SJCRH30 (cell line): ENCODE measurements at regions not wholly inside any gene's neighbourhood (a gene's known extent, or its start where the extent isn't known, plus 50 kb on each side); places are given as distances from the start of the nearest gene placed in this dataset.
"Not testable (repeated sequence)": the region's sequence is repeated elsewhere in the genome, so short reads cannot be mapped to it uniquely, and the experiment has no call there.

Experiments used
- DNase-seq, 2 experiments: peaks; one replicate each; pipeline ENCODE4 v3.0.0-alpha.2; 2015 to 2020
- H3K27ac ChIP-seq: fragments of 250-450 bp; sonication (Bioruptor Pico); 2 replicates; pipeline ENCODE4 v1.5.1; 2020; ENCODE audit warnings: mild to moderate bottlenecking, moderate library complexity
- H3K27me3 ChIP-seq: fragments of 250-450 bp; sonication (Bioruptor Pico); 2 replicates; pipeline ENCODE4 v1.5.1; 2020; ENCODE audit warnings: mild to moderate bottlenecking, moderate library complexity
- H3K36me3 ChIP-seq: fragments of 250-450 bp; sonication (Bioruptor Pico); 2 replicates; pipeline ENCODE4 v1.5.1; 2020; ENCODE audit warnings: mild to moderate bottlenecking, moderate library complexity
- H3K4me1 ChIP-seq: fragments of 250-450 bp; sonication (Bioruptor Pico); 2 replicates; pipeline ENCODE4 v1.5.1; 2020; ENCODE audit warnings: mild to moderate bottlenecking, moderate library complexity
- H3K4me3 ChIP-seq: fragments of 250-450 bp; sonication (Bioruptor Pico); 2 replicates; pipeline ENCODE4 v1.5.1; 2020; ENCODE audit warnings: mild to moderate bottlenecking, moderate library complexity
- H3K9me3 ChIP-seq: fragments of 250-450 bp; sonication (Bioruptor Pico); replicated peaks from 2 replicates; pipeline ENCODE4 v1.5.1; 2020; ENCODE audit warnings: mild to moderate bottlenecking, moderate library complexity

DNA sequence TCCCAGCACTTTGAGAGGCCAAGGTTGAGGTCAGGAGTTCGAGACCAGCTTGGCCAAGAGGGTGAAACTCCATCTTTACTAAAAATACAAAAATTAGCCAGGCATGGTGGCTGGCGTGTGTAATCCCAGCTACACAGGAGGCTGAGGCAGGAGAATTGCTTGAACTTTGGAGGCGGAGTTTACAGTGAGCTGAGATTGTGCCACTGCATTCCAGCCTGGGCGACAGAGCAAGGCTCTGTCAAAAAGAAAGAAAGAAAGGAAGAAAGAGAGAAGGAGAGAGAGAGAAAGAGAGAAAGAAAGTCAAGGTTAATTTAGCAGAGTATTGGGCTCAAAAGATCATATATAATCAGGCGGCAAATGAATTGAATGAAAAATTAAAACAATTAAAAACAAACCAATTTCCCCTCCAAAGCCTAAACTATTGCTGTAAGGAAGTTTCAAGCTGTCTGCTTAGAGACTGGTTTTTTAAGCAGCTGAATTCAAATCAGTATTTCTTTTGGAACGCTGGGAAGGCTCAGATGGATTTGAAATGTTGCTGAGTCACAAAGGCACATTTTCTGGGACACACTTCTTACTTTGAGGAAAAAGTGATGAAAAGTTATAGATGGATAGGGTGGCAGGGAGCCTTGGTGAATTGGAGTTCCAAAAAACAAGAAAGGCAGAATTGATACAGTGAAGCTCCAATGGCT is 81.3 kb upstream of the BHLHE40 start:
- Histone ChIP-seq H3K4me3 (no peak overlapping the region), H3K9me3 (no peaks in the 10 kb centered on the region), H3K27me3 (0 out of 2 replicates have a peak, but pooled peaks cover 3% of the 10 kb centered on the region), H3K27ac (no peak overlapping the region), H3K4me1 (peaks cover 10% of the 10 kb centered on the region; the same call in 1 of the 2 replicates), H3K36me3 (no peaks in the 10 kb centered on the region)
- no peak for DNase-seq

DNA sequence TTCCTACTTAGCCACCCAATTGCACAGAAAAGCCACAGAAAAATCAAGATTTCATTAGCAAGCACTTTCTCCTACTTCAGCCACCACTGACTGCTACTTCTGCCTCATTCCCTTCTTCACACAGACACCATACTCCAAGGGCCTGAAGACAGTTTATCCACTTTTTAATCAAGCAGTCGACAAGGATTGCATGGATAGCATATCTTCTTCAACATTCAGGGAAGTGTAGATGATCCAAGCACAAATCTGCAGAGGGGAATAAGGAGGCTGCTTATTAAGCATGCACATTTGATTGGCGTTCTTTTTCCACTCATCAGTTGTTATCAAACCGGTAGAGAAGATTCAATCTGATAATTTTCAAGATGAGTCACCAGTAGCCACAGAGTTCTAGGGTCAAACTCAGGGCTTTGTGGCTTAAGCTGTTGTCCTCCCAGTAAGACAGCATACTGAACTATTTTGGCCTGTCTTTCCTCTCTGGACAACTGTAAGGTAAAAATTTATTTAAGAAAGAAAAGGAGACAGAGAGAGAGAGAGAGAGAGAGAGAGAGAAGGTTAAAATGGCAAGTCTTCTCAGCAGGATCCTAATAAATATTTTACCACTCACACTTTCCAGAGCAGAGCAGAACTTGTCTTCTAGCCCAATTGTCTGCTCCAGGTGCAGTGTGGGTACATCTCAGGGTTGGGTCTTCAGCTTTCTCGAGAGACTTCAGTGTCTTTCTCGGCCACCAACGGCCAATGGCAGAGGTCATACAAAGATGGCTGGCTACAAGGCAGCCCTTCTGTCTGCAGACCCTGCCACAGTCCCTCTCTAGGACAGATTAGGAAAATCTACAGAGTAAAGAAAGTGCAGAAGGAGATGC is 80.6 kb upstream of the BHLHE40 start:
- no peak overlapping the region for H3K27ac ChIP-seq
- DNase-seq: peak in 1 of 2 experiments; percentile 18
- H3K27me3 ChIP-seq: 0 out of 2 replicates have a peak, but pooled peaks cover 3% of the 10 kb centered on the region
- no peaks in the 10 kb centered on the region for H3K36me3 ChIP-seq
- H3K4me3 ChIP-seq: no peak overlapping the region
- H3K9me3 ChIP-seq: no peaks in the 10 kb centered on the region
- peaks cover 10% of the 10 kb centered on the region; the same call in 1 of the 2 replicates for H3K4me1 ChIP-seq

DNA sequence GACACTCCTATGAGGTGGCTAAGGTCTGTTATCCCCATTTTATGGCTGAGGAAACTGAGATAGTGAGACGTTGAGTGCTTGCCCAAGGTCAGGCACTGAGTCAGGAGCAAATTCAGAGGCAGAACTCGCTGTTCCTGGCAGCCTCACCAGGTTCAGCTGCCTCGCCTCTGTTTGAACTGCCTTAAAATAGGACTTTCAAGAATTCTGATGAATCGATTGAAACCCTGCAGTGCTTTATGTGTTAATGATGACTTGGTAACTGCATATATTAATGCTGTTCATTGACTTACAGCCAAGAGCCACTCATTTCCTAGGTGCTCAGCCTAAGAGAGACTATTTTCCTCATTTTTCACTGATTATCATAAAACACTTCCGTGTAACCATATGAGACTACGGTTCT is 79.5 kb upstream of the BHLHE40 start:
- Histone ChIP-seq H3K4me1 (peaks cover 10% of the 10 kb centered on the region; the same call in 1 of the 2 replicates), H3K9me3 (no peaks in the 10 kb centered on the region), H3K27me3 (0 out of 2 replicates have a peak, but pooled peaks cover 3% of the 10 kb centered on the region), H3K4me3 (no peak overlapping the region), H3K27ac (no peak overlapping the region), H3K36me3 (no peaks in the 10 kb centered on the region)
- no peak for DNase-seq

DNA sequence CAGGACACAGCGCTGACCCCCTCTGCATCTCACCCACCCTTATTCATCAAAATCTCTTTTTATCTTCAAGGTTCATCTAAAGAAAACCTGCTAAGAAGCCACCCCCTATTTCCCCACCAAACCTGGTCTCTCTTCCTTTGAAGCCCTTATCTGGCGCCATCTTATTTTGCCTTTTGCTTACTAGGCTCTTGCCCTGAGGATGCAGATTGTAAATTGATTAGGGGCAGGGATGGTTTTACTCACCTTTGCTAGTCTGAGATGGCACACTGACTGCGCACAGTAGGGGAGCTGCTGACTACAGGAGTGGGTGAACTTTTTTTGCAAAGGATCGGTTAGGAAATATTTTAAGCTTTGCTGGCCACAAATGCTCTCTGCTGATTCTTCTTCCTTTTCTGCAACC is 78.9 kb upstream of the BHLHE40 start:
- H3K9me3 ChIP-seq: no peaks in the 10 kb centered on the region
- no peak overlapping the region for H3K27ac ChIP-seq
- DNase-seq: no peak
- 0 out of 2 replicates have a peak, but pooled peaks cover 3% of the 10 kb centered on the region for H3K27me3 ChIP-seq
- no peaks in the 10 kb centered on the region for H3K36me3 ChIP-seq
- no peak overlapping the region for H3K4me3 ChIP-seq
- peaks cover 10% of the 10 kb centered on the region; the same call in 1 of the 2 replicates for H3K4me1 ChIP-seq

DNA sequence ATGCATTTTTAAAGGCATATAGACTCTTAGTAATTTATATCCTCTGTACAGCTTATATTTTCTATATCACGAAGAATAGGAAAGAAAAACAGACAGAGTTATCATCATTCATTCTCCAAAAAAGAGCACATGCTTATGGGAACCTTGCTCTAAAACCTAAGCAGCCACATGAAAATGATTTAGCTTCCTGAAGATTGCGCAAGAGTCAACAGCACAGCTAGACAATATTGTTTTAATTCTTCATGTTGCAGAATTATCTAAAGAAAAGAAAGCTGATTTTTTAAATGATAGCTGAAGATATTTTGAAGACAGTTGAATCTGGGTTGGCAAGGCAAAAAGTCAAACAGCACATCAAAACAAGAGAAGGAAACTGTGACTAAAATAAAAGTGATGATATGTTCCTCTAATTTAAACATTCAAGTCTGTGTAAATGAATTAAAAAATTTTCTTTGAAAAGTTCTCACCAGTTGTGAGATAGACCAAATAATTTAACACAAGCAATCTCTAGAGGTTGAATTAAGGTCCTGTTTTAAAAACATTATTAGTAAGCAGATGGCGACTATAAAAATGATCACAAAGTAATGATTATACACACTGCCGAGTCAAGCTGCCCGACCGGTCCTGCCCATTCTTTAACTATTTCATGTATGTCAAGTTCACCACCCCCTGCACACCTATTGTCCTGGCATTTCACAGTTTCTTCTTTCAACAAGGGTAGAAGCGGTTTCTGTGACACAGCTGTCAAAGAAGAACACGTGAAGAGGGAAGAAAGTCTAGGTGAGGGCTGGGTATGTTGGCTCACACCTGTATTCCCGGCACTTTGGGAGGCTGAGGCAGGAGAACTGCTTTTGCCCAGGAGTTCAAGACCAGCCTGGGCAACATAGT is 74.2 kb upstream of the BHLHE40 start:
- Histone ChIP-seq H3K4me1 (no peaks in the 10 kb centered on the region), H3K27me3 (no peaks in the 10 kb centered on the region), H3K9me3 (no peaks in the 10 kb centered on the region), H3K36me3 (no peaks in the 10 kb centered on the region), H3K27ac (no peak overlapping the region), H3K4me3 (no peak overlapping the region)
- no peak for DNase-seq

DNA sequence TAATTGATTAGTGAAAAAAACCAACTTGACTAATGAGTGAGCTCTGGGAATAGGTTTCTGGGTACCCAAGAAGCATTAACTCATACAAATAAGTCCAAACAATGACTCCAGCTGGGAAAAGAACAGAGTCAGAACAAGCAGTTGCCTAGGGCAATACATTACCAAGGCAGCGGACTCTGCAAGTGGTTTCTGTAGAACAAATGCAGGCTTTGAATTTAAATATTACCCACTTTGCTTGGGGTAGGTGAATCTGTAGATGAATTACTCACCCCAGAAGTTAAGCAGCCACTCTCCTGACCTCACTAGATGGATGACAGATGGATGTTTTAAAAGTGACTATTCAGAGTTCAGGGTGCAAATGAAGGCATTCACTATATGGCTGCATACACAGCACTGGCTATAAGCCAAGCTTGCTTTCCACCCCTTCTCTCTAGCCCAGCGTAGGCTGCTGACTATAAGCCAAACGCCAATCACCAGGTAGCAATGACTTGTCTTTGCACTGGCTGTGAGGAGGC is 73.1 kb upstream of the BHLHE40 start:
- H3K9me3 ChIP-seq: no peaks in the 10 kb centered on the region
- no peaks in the 10 kb centered on the region for H3K27me3 ChIP-seq
- no peak for DNase-seq
- no peak overlapping the region for H3K27ac ChIP-seq
- no peak overlapping the region for H3K4me3 ChIP-seq
- H3K4me1 ChIP-seq: no peaks in the 10 kb centered on the region
- H3K36me3 ChIP-seq: no peaks in the 10 kb centered on the region

DNA sequence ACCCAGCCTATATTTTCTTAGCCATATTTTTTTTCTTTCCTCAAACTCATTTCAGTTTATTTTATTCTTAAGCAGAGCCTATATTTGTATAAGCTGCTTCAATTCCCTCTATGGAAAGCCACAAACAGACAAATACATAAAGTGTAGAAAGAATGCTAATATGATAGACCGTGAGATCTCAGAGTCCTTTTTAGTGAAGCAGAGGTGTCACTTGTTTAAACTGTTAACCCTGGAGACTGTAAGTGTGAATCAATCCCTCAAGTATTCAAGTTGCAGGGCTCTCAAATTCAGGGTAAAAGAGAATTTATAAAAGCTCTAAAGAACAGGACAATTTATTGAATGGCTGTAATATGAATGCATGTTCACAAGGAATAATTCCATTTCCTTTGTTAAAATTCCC is 72.2 kb upstream of the BHLHE40 start:
- Histone ChIP-seq H3K27me3 (no peaks in the 10 kb centered on the region), H3K36me3 (no peaks in the 10 kb centered on the region), H3K27ac (no peak overlapping the region), H3K4me1 (no peaks in the 10 kb centered on the region), H3K9me3 (no peaks in the 10 kb centered on the region), H3K4me3 (no peak overlapping the region)
- DNase-seq: no peak

DNA sequence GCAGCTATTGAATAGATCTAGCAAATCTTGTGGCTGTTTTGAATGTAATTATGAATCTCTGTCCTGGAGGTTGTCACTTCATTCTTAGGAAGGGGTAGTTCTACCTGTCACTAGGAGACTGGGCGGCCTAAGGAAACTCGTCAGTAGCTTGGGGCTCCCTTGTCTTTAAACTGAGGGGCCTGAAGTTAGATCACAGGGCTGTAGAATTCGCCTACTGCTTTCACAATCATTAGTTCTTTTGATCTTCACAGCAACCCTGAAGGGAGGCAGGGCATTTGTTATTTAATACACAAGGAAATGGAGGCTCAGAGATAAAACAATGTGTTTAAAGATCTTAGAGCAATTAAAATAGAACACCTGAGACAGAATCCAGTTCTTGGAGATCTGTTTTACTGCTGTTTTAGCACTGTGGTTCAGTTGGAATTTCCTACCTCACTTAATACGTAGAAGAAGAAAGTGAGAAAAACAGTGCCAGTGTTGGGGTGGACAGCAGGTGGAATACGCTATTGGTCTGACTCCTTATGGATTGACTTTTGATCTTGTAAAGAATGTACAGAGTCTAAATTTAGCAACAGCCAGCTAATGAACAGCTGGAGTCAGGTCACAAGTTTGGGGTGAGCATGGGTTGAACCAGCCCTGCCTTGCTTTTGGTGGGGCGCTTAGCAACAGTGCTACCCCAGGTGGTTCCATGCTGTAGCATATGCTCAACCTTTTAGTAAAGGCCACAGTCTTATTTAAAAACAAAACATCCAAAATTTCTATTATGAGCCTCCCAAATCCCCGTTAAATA is 71.4 kb upstream of the BHLHE40 start:
- H3K9me3 ChIP-seq: no peaks in the 10 kb centered on the region
- no peak for DNase-seq
- H3K4me1 ChIP-seq: no peaks in the 10 kb centered on the region
- H3K27ac ChIP-seq: no peak overlapping the region
- no peaks in the 10 kb centered on the region for H3K36me3 ChIP-seq
- H3K4me3 ChIP-seq: no peak overlapping the region
- no peaks in the 10 kb centered on the region for H3K27me3 ChIP-seq

DNA sequence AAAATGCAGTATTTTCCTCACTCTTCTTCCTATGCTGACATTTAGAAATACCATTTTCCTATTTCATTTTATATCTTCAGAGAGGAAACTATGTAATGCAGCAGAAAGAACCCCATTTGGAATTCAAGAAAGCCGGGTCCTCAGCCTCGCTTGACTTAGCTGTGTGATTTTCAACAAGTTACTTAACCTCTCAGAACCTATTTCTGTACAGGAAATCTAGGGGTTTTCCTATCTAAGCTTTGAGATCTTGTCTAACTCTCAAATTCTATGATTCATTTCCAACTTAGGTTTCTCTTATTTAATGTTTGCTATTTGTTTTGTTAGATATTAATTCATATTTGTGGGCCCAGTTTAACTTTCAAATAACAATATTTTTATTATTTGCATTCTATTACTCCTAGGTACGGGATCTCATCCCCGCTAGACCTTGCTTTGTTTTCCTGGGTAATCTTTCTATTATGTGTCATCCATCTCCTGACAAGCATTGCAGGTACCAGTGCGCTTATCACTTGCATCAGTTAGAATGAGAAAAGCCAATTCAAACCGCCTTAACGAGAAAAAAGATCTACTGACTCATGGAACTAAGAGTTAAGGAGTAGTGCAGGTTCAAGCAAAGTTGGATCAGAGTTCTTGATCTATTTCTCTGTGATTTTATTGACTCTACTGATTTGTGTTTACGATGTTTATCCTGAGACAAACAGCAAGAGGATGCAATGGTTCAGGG is 70.6 kb upstream of the BHLHE40 start:
- DNase-seq: no peak
- Histone ChIP-seq H3K36me3 (no peaks in the 10 kb centered on the region), H3K4me3 (no peak overlapping the region), H3K4me1 (no peaks in the 10 kb centered on the region), H3K9me3 (no peaks in the 10 kb centered on the region), H3K27ac (no peak overlapping the region), H3K27me3 (no peaks in the 10 kb centered on the region)

DNA sequence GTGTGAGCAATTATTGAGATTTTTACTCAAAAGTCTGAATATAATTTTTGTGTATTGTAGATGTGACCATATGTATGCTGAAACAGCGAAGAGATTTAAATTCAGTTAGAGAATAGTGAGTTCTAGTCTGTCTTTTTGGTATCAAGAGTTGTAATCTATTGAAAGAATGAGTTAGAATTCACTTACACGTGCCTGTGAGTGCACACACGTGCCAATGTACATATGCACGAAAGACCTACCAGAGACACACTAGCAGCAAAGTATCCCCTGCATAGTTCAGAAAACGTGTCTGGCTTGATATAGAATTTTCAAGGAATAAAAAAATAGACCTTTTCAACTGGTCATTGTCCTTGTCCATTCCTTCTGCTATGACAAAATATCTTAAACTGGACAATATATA is 64.8 kb upstream of the BHLHE40 start:
- H3K4me3 ChIP-seq: no peak overlapping the region
- DNase-seq: no peak
- no peaks in the 10 kb centered on the region for H3K4me1 ChIP-seq
- H3K27ac ChIP-seq: no peak overlapping the region
- H3K27me3 ChIP-seq: no peaks in the 10 kb centered on the region
- H3K9me3 ChIP-seq: no peaks in the 10 kb centered on the region
- H3K36me3 ChIP-seq: no peaks in the 10 kb centered on the region

DNA sequence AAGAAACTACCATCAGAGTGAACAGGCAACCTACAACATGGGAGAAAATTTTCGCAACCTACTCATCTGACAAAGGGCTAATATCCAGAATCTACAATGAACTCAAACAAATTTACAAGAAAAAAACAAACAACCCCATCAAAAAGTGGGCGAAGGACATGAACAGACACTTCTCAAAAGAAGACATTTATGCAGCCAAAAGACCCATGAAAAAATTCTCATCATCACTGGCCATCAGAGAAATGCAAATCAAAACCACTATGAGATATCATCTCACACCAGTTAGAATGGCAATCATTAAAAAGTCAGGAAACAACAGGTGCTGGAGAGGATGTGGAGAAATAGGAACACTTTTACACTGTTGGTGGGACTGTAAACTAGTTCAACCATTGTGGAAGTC is 57.6 kb upstream of the BHLHE40 start:
- not testable (repeated sequence) for H3K4me3 ChIP-seq, H3K4me1 ChIP-seq, H3K27me3 ChIP-seq, H3K27ac ChIP-seq, H3K36me3 ChIP-seq, DNase-seq, H3K9me3 ChIP-seq

DNA sequence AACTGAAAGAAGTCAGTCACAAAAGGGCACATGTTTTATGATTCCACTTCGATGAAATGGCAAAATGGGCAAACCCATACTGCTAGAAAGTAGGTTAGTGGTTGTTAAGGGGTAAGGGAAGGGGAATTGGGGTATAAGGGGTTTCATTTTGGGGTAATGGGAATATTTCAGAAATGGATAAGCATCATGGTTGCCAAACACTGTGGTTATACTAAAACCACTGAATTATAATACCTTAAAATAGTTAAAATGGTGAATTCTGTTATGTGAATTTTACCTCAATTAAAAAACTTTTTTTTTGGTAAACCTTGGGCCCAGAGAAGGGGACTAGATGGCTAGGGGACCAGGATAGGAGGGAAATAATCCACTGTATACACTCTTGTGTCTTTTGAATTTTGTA is 52.3 kb upstream of the BHLHE40 start:
- H3K27ac ChIP-seq: no peak overlapping the region
- H3K27me3 ChIP-seq: no peaks in the 10 kb centered on the region
- H3K4me1 ChIP-seq: no peaks in the 10 kb centered on the region
- no peaks in the 10 kb centered on the region for H3K9me3 ChIP-seq
- no peak for DNase-seq
- no peaks in the 10 kb centered on the region for H3K36me3 ChIP-seq
- H3K4me3 ChIP-seq: no peak overlapping the region

DNA sequence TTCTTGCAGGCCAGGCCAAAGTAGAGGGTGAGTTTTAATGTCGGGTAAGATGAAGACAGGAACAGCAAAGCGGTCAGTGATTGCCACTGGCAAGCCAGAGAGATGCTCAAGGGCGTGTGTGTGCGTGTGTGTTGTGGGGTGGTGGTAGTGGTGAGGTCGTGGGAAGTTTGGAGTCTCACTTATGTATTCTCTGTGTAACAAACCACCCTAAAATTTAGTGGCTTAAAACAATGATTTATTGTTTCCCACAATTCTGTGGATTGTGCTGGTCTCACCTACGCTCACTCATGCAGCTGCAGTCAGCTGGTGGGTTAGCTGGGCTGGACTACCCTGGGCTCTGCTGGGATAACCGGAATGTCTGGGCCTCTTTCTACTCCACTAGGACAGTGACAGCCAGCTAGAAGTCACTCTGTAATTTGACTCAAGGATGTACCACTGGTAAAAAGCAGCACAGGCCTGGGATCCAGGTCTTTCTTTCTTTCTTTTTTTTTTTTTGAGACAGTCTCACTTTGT is 50.9 kb upstream of the BHLHE40 start:
- H3K27ac ChIP-seq: no peak overlapping the region
- no peaks in the 10 kb centered on the region for H3K36me3 ChIP-seq
- H3K27me3 ChIP-seq: no peaks in the 10 kb centered on the region
- H3K9me3 ChIP-seq: no peaks in the 10 kb centered on the region
- no peak for DNase-seq
- H3K4me3 ChIP-seq: no peak overlapping the region
- no peaks in the 10 kb centered on the region for H3K4me1 ChIP-seq
